GM12878 (cell line): ENCODE measurements at regions not wholly inside any gene's neighbourhood (a gene's known extent, or its start where the extent isn't known, plus 50 kb on each side); places are given as distances from the start of the nearest gene placed in this dataset.

ENCODE experiments used
- BHLHE40 ChIP-seq, 2 experiments: fragments of 450-650 bp in 1 of 2; IDR thresholded peaks; 2 replicates each; pipeline ENCODE4 v1.6.1; 2011 to 2017; ENCODE audit warnings: low read depth in 2 of 2, borderline replicate concordance in 1 of 2, improper control_type of control experiment in 1 of 2, low read length in 1 of 2, mild to moderate bottlenecking in 1 of 2
- CEBPB ChIP-seq, 2 experiments: fragments of 150-350 bp in 1 of 2; IDR thresholded peaks; 2 replicates each; pipeline ENCODE4 v1.6.1; 2012 to 2014; ENCODE audit warnings: low read depth in 2 of 2, low read length in 2 of 2, borderline replicate concordance in 1 of 2, inconsistent platforms in 1 of 2
- CHD1 ChIP-seq: IDR thresholded peaks from 2 replicates; pipeline ENCODE4 v1.6.1; 2012; ENCODE audit warnings: low read depth, low read length, improper control_type of control experiment
- CREM ChIP-seq: IDR thresholded peaks from 2 replicates; pipeline ENCODE4 v1.6.1; 2014; ENCODE audit warnings: antibody characterized with exemption, low read depth
- LARP7 ChIP-seq: fragments of 450-650 bp; IDR thresholded peaks from 2 replicates; pipeline ENCODE4 v1.6.1; 2017; ENCODE audit warnings: mild to moderate bottlenecking
- MEF2A ChIP-seq: IDR thresholded peaks from 2 replicates; pipeline ENCODE4 v1.6.1; 2011; ENCODE audit warnings: low read depth, mild to moderate bottlenecking, low read length, moderate library complexity; ENCODE audit not compliant: insufficient read depth
- MXI1 ChIP-seq: fragments of 150-350 bp; IDR thresholded peaks from 2 replicates; pipeline ENCODE4 v1.6.1; 2011; ENCODE audit warnings: low read depth, mild to moderate bottlenecking, inconsistent platforms, low read length, improper control_type of control experiment
- YY1 ChIP-seq: IDR thresholded peaks from 2 replicates; pipeline ENCODE4 v1.6.1; 2011; ENCODE audit warnings: low read depth, mild to moderate bottlenecking, low read length

DNA sequence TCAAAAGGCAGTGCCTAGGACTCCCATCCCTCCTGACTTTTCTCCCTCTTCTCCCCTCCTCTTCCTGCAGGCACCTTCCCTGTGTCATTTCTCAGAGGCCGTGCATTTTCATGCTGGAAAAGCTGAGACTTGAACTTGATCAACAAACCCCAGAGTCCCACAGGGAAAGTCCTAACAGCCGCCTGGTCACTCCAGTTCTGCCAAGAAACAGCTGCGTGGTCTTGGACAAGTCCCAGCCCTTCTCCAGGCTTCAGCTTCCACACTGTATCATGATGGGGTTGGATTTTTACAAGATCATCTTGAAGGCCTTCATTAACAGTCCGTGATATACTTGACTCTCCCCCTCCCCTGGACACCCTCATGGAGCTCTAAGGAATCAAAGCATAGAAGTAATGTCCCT lies 366.0 kb downstream of the BCOR start:
- no peak for TF ChIP-seq CREM
- TF ChIP-seq MEF2A = no peak
- TF ChIP-seq CEBPB (IDR thresholded peaks at IDR 0.05; ENCODE audit: borderline replicate concordance in 1 of 2, low read depth in 2 of 2, low read length in 2 of 2) = no peak
- no peak for TF ChIP-seq MXI1
- no peak for TF ChIP-seq BHLHE40 (IDR thresholded peaks at IDR 0.05; ENCODE audit: borderline replicate concordance in 1 of 2, low read depth in 2 of 2, low read length in 1 of 2)
- no peak for TF ChIP-seq YY1
- TF ChIP-seq CHD1 = no peak
- no peak for TF ChIP-seq LARP7
